Spleen (tissue), 7 donors: ENCODE measurements at regions not wholly inside any gene's neighbourhood (a gene's known extent, or its start where the extent isn't known, plus 50 kb on each side); places are given as distances from the start of the nearest gene placed in this dataset.

ENCODE experiments used
- CTCF ChIP-seq, 11 experiments: fragments of 200-600 bp in 7 of 11; fragments of 450-650 bp in 4 of 11; sonication (generic) in 4 of 11; IDR thresholded peaks in 8 of 11; conservative IDR thresholded peaks in 3 of 11; 1 replicate in 7 of 11; 2 replicates in 4 of 11; pipeline versions ENCODE4 v1.4.0 to v1.8.0; 2016 to 2021; ENCODE audit warnings: antibody characterized with exemption in 11 of 11, inconsistent platforms in 4 of 11, mild to moderate bottlenecking in 1 of 11
- POLR2AphosphoS5 ChIP-seq, 3 donors: sonication (generic); formaldehyde crosslinking; IDR thresholded peaks; one replicate each; pipeline ENCODE4 v1.5.1; 2017; ENCODE audit warnings: antibody characterized with exemption in 3 of 3
- donor health status: DM: no; HTN: no; CAD: no; lungs with moderate emphysema.
- donor health status: DM: no; HTN: no; CAD: no.
- donor health status: DM: no; HTN: no; CAD: no.

GRCh38 chr2:57465967-57466366, 580.6 kb upstream of the VRK2 start:
- TF ChIP-seq CTCF (IDR thresholded peaks at IDR 0.05 in 8 of 11, conservative IDR thresholded peaks at IDR 0.05 in 3 of 11) (no peak), POLR2AphosphoS5 (IDR thresholded peaks at IDR 0.05) (no peak)
